HEK293 (cell line): ENCODE measurements at regions not wholly inside any gene's neighbourhood (a gene's known extent, or its start where the extent isn't known, plus 50 kb on each side); places are given as distances from the start of the nearest gene placed in this dataset.

Experiments used
- CTCF ChIA-PET: fragments of 350-600 bp; formaldehyde crosslinking; extraction: SDS; loops from one replicate; lab custom pipeline; 2021; ENCODE audit warnings: antibody characterized with exemption; lab: Yijun Ruan, JAX
- POLR2A ChIA-PET: fragments of 300-600 bp; formaldehyde crosslinking; extraction: SDS; loops from one replicate; lab custom pipeline; 2020; ENCODE audit warnings: antibody characterized with exemption, inconsistent platforms; lab: Yijun Ruan, JAX
- H3K27ac ChIP-seq: fragments of 200-500 bp; sonication (Bioruptor generic); 2 replicates; pipeline ENCODE4 v1.5.1; 2014; ENCODE audit warnings: low read depth, low read length, control low read depth, inconsistent platforms; ENCODE audit errors: extremely low read depth
- H3K36me3 ChIP-seq, 2 experiments: fragments of 200-500 bp in 1 of 2; sonication (Bioruptor generic) in 1 of 2; 1 replicate in 1 of 2; 2 replicates in 1 of 2; pipeline ENCODE4 v1.5.1; 2014 to 2017; ENCODE audit warnings: inconsistent platforms in 2 of 2, low read length in 2 of 2; ENCODE audit not compliant: control insufficient read depth in 2 of 2, insufficient read depth in 1 of 2
- H3K4me1 ChIP-seq: fragments of 200-500 bp; sonication (Bioruptor generic); 2 replicates; pipeline ENCODE4 v1.5.1; 2014; ENCODE audit warnings: mild to moderate bottlenecking, low read length, inconsistent platforms; ENCODE audit not compliant: control insufficient read depth, insufficient read depth
- H3K4me3 ChIP-seq: 2 replicates; pipeline ENCODE4 v1.5.1; 2011; ENCODE audit warnings: low read depth, mild to moderate bottlenecking, control low read depth, low read length, moderate library complexity
- H3K9me3 ChIP-seq: fragments of 200-500 bp; sonication (Bioruptor generic); 2 replicates; pipeline ENCODE4 v1.5.1; 2014; ENCODE audit warnings: low read depth, low read length, inconsistent platforms; ENCODE audit not compliant: control insufficient read depth, insufficient read depth
- CTCF ChIP-seq: fragments of 450-650 bp; formaldehyde crosslinking; IDR thresholded peaks from 2 replicates; pipeline ENCODE4 v1.5.1; 2016; ENCODE audit warnings: missing biosample characterization, missing genetic modification characterization
- ELK4 ChIP-seq: IDR thresholded peaks from 2 replicates; pipeline ENCODE4 v1.6.1; 2011; ENCODE audit warnings: mild to moderate bottlenecking, low read depth, low read length, borderline replicate concordance
- GLIS1 ChIP-seq: fragments of 450-650 bp; formaldehyde crosslinking; IDR thresholded peaks from 2 replicates; pipeline ENCODE4 v1.5.1; 2016; ENCODE audit warnings: missing biosample characterization, missing genetic modification characterization
- RBAK ChIP-seq: fragments of 450-650 bp; formaldehyde crosslinking; IDR thresholded peaks from 2 replicates; pipeline ENCODE4 v1.5.1; 2016; ENCODE audit warnings: missing biosample characterization, missing genetic modification characterization
- SCRT1 ChIP-seq: fragments of 450-650 bp; formaldehyde crosslinking; IDR thresholded peaks from 2 replicates; pipeline ENCODE4 v1.5.1; 2016; ENCODE audit warnings: missing biosample characterization, missing genetic modification characterization, borderline replicate concordance
- TCF7L2 ChIP-seq: IDR thresholded peaks from 2 replicates; pipeline ENCODE4 v1.6.1; 2011; ENCODE audit warnings: low read depth, mild to moderate bottlenecking, inconsistent platforms, low read length, moderate library complexity, borderline replicate concordance
- ZBTB1 ChIP-seq: fragments of 450-650 bp; formaldehyde crosslinking; IDR thresholded peaks from 2 replicates; pipeline ENCODE4 v1.5.1; 2016; ENCODE audit warnings: missing biosample characterization, missing genetic modification characterization
- ZBTB7A ChIP-seq: fragments of 450-650 bp; formaldehyde crosslinking; IDR thresholded peaks from 2 replicates; pipeline ENCODE4 v1.5.1; 2016; ENCODE audit warnings: low read depth, missing biosample characterization, missing genetic modification characterization
- ZBTB8A ChIP-seq: fragments of 450-650 bp; formaldehyde crosslinking; IDR thresholded peaks from 2 replicates; pipeline ENCODE4 v1.5.1; 2016; ENCODE audit warnings: missing biosample characterization, missing genetic modification characterization
- ZNF146 ChIP-seq: fragments of 450-650 bp; formaldehyde crosslinking; IDR thresholded peaks from 2 replicates; pipeline ENCODE4 v1.5.1; 2016; ENCODE audit warnings: missing biosample characterization, missing genetic modification characterization
- ZNF24 ChIP-seq: fragments of 450-650 bp; formaldehyde crosslinking; IDR thresholded peaks from 2 replicates; pipeline ENCODE4 v1.5.1; 2016; ENCODE audit warnings: missing biosample characterization, missing genetic modification characterization
- ZNF394 ChIP-seq: fragments of 450-650 bp; formaldehyde crosslinking; IDR thresholded peaks from 2 replicates; pipeline ENCODE4 v1.5.1; 2016; ENCODE audit warnings: missing biosample characterization, missing genetic modification characterization, mild to moderate bottlenecking, moderate library complexity, borderline replicate concordance
- ZNF433 ChIP-seq: fragments of 450-650 bp; formaldehyde crosslinking; IDR thresholded peaks from 2 replicates; pipeline ENCODE4 v1.5.1; 2016; ENCODE audit warnings: missing biosample characterization, missing genetic modification characterization, low read depth
- ZNF473 ChIP-seq: fragments of 450-650 bp; formaldehyde crosslinking; IDR thresholded peaks from 2 replicates; pipeline ENCODE4 v1.5.1; 2017; ENCODE audit warnings: missing biosample characterization, missing genetic modification characterization
- ZNF510 ChIP-seq: fragments of 450-650 bp; formaldehyde crosslinking; IDR thresholded peaks from 2 replicates; pipeline ENCODE4 v1.5.1; 2018; ENCODE audit warnings: mild to moderate bottlenecking, missing genetic modification characterization, missing biosample characterization; ENCODE audit not compliant: insufficient replicate concordance
- ZNF514 ChIP-seq: fragments of 450-650 bp; formaldehyde crosslinking; IDR thresholded peaks from 2 replicates; pipeline ENCODE4 v1.5.1; 2016; ENCODE audit warnings: missing biosample characterization, missing genetic modification characterization
- ZNF521 ChIP-seq: fragments of 450-650 bp; formaldehyde crosslinking; IDR thresholded peaks from 2 replicates; pipeline ENCODE4 v1.5.1; 2017; ENCODE audit warnings: missing biosample characterization, mild to moderate bottlenecking, missing genetic modification characterization
- ZNF544 ChIP-seq: fragments of 450-650 bp; formaldehyde crosslinking; IDR thresholded peaks from 2 replicates; pipeline ENCODE4 v1.5.0; 2017; ENCODE audit warnings: missing biosample characterization, missing genetic modification characterization
- ZNF549 ChIP-seq: fragments of 450-650 bp; IDR thresholded peaks from 2 replicates; pipeline ENCODE4 v1.5.1; 2018; ENCODE audit warnings: missing biosample characterization, missing genetic modification characterization, mild to moderate bottlenecking, inconsistent platforms, moderate library complexity
- ZNF664 ChIP-seq: fragments of 450-650 bp; formaldehyde crosslinking; IDR thresholded peaks from 2 replicates; pipeline ENCODE4 v1.5.1; 2016; ENCODE audit warnings: missing biosample characterization, missing genetic modification characterization
- ZNF701 ChIP-seq: fragments of 450-650 bp; formaldehyde crosslinking; IDR thresholded peaks from 2 replicates; pipeline ENCODE4 v1.5.1; 2016; ENCODE audit warnings: missing biosample characterization, missing genetic modification characterization
- ZNF792 ChIP-seq: fragments of 450-650 bp; formaldehyde crosslinking; IDR thresholded peaks from 2 replicates; pipeline ENCODE4 v1.5.1; 2016; ENCODE audit warnings: missing biosample characterization, missing genetic modification characterization

- TF ChIP-seq CTCF (tag by site-specific recombination) (no peak), ZNF433 (no peak), ZNF549 (tag by site-specific recombination) (no peak), ZBTB7A (tag by site-specific recombination) (no peak)
Observed at GRCh38 chr9:99359336-99359735, 137.3 kb downstream of the SEC61B start (continued).

GRCh38 chr9:99360026-99360425 is 137.9 kb downstream of the SEC61B start:
- Histone ChIP-seq H3K9me3 (no peaks in the 10 kb centered on the region), H3K27ac (no peak overlapping the region), H3K4me1 (no peaks in the 10 kb centered on the region), H3K36me3 (no peaks in the 10 kb centered on the region), H3K4me3 (no peak overlapping the region)
- TF ChIP-seq ZBTB8A (tag by site-specific recombination): no peak
- no peak for TF ChIP-seq ZNF146
- no peak for TF ChIP-seq ZNF544 (tag by site-specific recombination)
- TF ChIP-seq ZNF521: no peak
- TF ChIP-seq ELK4: no peak
- no peak for TF ChIP-seq ZNF510 (tag by site-specific recombination)
- TF ChIP-seq ZNF664 (tag by site-specific recombination): no peak
- TF ChIP-seq TCF7L2: no peak
- no peak for TF ChIP-seq ZNF701 (tag by site-specific recombination)
- no peak for TF ChIP-seq ZNF473 (tag by site-specific recombination)
- TF ChIP-seq SCRT1 (tag by site-specific recombination): no peak
- no peak for TF ChIP-seq RBAK (tag by site-specific recombination)
- no peak for TF ChIP-seq GLIS1 (tag by site-specific recombination)
- CTCF ChIA-PET: interaction anchor here (0.7 kb wide), 1 partner anchor 27 kb away, joined by 3 read pairs; no protein-coding TSS in a partner anchor
- POLR2A ChIA-PET: no interaction called here

- H3K27ac ChIP-seq: no peak overlapping the region
- TF ChIP-seq ZNF394: no peak
- TF ChIP-seq ZNF24 (tag by site-specific recombination): no peak
- TF ChIP-seq ZNF792 (tag by site-specific recombination): no peak
- no peak for TF ChIP-seq ZBTB1 (tag by site-specific recombination)
- TF ChIP-seq ZNF514 (tag by site-specific recombination): no peak
- no peaks in the 10 kb centered on the region for H3K4me1 ChIP-seq
- CTCF ChIA-PET: no interaction called here
- H3K36me3 ChIP-seq: no peaks in the 10 kb centered on the region
- H3K9me3 ChIP-seq: no peaks in the 10 kb centered on the region
- H3K4me3 ChIP-seq: no peak overlapping the region
- POLR2A ChIA-PET: no interaction called here
Observed at GRCh38 chr9:99361817-99362216, 139.7 kb downstream of the SEC61B start.
